Thyroid gland (tissue), 4 donors: ENCODE measurements at regions not wholly inside any gene's neighbourhood (a gene's known extent, or its start where the extent isn't known, plus 50 kb on each side); places are given as distances from the start of the nearest gene placed in this dataset.

Experiments
- POLR2A ChIP-seq, 2 donors: fragments of 450-650 bp; IDR thresholded peaks; one replicate each; pipeline ENCODE4 v1.6.1; 2017; ENCODE audit warnings: antibody characterized with exemption in 2 of 2, mild to moderate bottlenecking in 2 of 2, moderate library complexity in 1 of 2
- TF ChIP-seq, protein P1 (sequence below), 6 experiments: fragments of 200-600 bp in 3 of 6; fragments of 450-650 bp in 3 of 6; sonication (generic) in 3 of 6; IDR thresholded peaks; one replicate each; pipeline ENCODE4 v1.5.1; 2016 to 2019; ENCODE audit warnings: antibody characterized with exemption in 6 of 6, mild to moderate bottlenecking in 2 of 6, inconsistent platforms in 1 of 6, moderate library complexity in 1 of 6

- TF ChIP-seq, protein P1, sequence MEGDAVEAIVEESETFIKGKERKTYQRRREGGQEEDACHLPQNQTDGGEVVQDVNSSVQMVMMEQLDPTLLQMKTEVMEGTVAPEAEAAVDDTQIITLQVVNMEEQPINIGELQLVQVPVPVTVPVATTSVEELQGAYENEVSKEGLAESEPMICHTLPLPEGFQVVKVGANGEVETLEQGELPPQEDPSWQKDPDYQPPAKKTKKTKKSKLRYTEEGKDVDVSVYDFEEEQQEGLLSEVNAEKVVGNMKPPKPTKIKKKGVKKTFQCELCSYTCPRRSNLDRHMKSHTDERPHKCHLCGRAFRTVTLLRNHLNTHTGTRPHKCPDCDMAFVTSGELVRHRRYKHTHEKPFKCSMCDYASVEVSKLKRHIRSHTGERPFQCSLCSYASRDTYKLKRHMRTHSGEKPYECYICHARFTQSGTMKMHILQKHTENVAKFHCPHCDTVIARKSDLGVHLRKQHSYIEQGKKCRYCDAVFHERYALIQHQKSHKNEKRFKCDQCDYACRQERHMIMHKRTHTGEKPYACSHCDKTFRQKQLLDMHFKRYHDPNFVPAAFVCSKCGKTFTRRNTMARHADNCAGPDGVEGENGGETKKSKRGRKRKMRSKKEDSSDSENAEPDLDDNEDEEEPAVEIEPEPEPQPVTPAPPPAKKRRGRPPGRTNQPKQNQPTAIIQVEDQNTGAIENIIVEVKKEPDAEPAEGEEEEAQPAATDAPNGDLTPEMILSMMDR (IDR thresholded peaks at IDR 0.05), result no peak
- TF ChIP-seq POLR2A (IDR thresholded peaks at IDR 0.05), result no peak
These were observed 54.0 kb downstream of the MAP10 start for GRCh38 chr1:232859216-232859615.
